GM23338 (cell line): ENCODE measurements at regions not wholly inside any gene's neighbourhood (a gene's known extent, or its start where the extent isn't known, plus 50 kb on each side); places are given as distances from the start of the nearest gene placed in this dataset.
"Not testable (repeated sequence)": the region's sequence is repeated elsewhere in the genome, so short reads cannot be mapped to it uniquely, and the experiment has no call there.

Experiments
- ATAC-seq: fragments of 200-7000 bp; cut with Tn5 transposase; 3 replicates; pipeline ENCODE4 v1.9.1; 2020
- DNase-seq: peaks from one replicate; pipeline ENCODE4 v3.0.0-alpha.2; 2015; ENCODE audit warnings: low spot score
- H2AFZ ChIP-seq: fragments of 200-600 bp; sonication (generic); 2 replicates; pipeline ENCODE4 v1.8.0; 2016; ENCODE audit warnings: antibody characterized with exemption, mild to moderate bottlenecking, moderate library complexity
- H3F3A ChIP-seq: fragments of 200-600 bp; sonication (generic); replicated peaks from 2 replicates; pipeline ENCODE4 v1.8.0; 2017; ENCODE audit warnings: antibody characterized with exemption, mixed run types, low read depth
- H3K27ac ChIP-seq: fragments of 200-600 bp; sonication (generic); 2 replicates; pipeline ENCODE4 v1.6.1; 2016; ENCODE audit warnings: low read depth
- H3K27me3 ChIP-seq: fragments of 200-600 bp; sonication (generic); 2 replicates; pipeline ENCODE4 v1.8.0; 2016; ENCODE audit warnings: mild to moderate bottlenecking, mixed run types, moderate library complexity; ENCODE audit not compliant: insufficient read depth
- H3K36me3 ChIP-seq: fragments of 200-600 bp; sonication (generic); 2 replicates; pipeline ENCODE4 v1.8.0; 2016; ENCODE audit warnings: mild to moderate bottlenecking; ENCODE audit not compliant: insufficient read depth
- H3K4me1 ChIP-seq: fragments of 200-600 bp; sonication (generic); 2 replicates; pipeline ENCODE4 v1.8.0; 2016; ENCODE audit warnings: mild to moderate bottlenecking, moderate library complexity; ENCODE audit not compliant: insufficient read depth
- H3K4me2 ChIP-seq: fragments of 200-600 bp; sonication (generic); 2 replicates; pipeline ENCODE4 v1.7.1; 2017; ENCODE audit warnings: mixed run types
- H3K4me3 ChIP-seq: fragments of 200-600 bp; sonication (generic); 2 replicates; pipeline ENCODE4 v1.6.1; 2016; ENCODE audit warnings: mixed run types
- H3K79me2 ChIP-seq: fragments of 200-600 bp; sonication (generic); replicated peaks from 2 replicates; pipeline ENCODE4 v1.8.0; 2017; ENCODE audit warnings: mild to moderate bottlenecking; ENCODE audit not compliant: insufficient read depth
- H3K9me2 ChIP-seq: fragments of 200-600 bp; sonication (generic); 2 replicates; pipeline ENCODE4 v1.8.0; 2017; ENCODE audit not compliant: insufficient read depth
- H4K20me1 ChIP-seq: fragments of 200-600 bp; sonication (generic); replicated peaks from 2 replicates; pipeline ENCODE4 v1.8.0; 2017; ENCODE audit warnings: mild to moderate bottlenecking; ENCODE audit not compliant: insufficient read depth
- H3K27ac Mint-ChIP-seq: 2 replicates; pipeline ENCODE4 v1.8.0; 2020; ENCODE audit warnings: inconsistent platforms, mild to moderate bottlenecking, moderate library complexity, mixed read lengths
- H3K27me3 Mint-ChIP-seq: 3 replicates; pipeline ENCODE4 v1.8.0; 2022; ENCODE audit warnings: low read depth, mild to moderate bottlenecking, moderate library complexity, mixed read lengths, inconsistent platforms; ENCODE audit not compliant: insufficient read depth, poor library complexity
- H3K36me3 Mint-ChIP-seq: 3 replicates; pipeline ENCODE4 v1.8.0; 2021; ENCODE audit warnings: low read depth, mild to moderate bottlenecking, inconsistent platforms, moderate library complexity, mixed read lengths
- H3K4me1 Mint-ChIP-seq: 3 replicates; pipeline ENCODE4 v1.8.0; 2020; ENCODE audit warnings: mild to moderate bottlenecking, inconsistent platforms, mixed read lengths
- H3K4me3 Mint-ChIP-seq: 3 replicates; pipeline ENCODE4 v1.8.0; 2021; ENCODE audit warnings: moderate library complexity, mild to moderate bottlenecking, inconsistent platforms, mixed read lengths
- H3K9me3 Mint-ChIP-seq: 3 replicates; pipeline ENCODE4 v1.8.0; 2020; ENCODE audit warnings: moderate library complexity, mild to moderate bottlenecking, inconsistent platforms, mixed read lengths
- CREB1 ChIP-seq: fragments of 250-450 bp; sonication (Bioruptor Pico); IDR thresholded peaks from 2 replicates; pipeline ENCODE4 v1.5.0; 2020; ENCODE audit warnings: low read depth, mild to moderate bottlenecking, moderate library complexity
- ETS1 ChIP-seq: IDR thresholded peaks from 2 replicates; pipeline ENCODE4 v1.6.1; 2016; ENCODE audit warnings: antibody characterized with exemption
- EZH2 ChIP-seq: fragments of 200-600 bp; sonication (generic); IDR thresholded peaks from one replicate; pipeline ENCODE4 v1.8.0; 2017; ENCODE audit warnings: antibody characterized with exemption, mild to moderate bottlenecking, low read depth; ENCODE audit not compliant: unreplicated experiment
- JUNB ChIP-seq: IDR thresholded peaks from one replicate; pipeline ENCODE4 v1.6.1; 2016; ENCODE audit warnings: antibody characterized with exemption; ENCODE audit not compliant: unreplicated experiment
- NANOG ChIP-seq: IDR thresholded peaks from 2 replicates; pipeline ENCODE4 v1.6.1; 2016; ENCODE audit warnings: antibody characterized with exemption, borderline replicate concordance
- POLR2AphosphoS5 ChIP-seq: IDR thresholded peaks from 2 replicates; pipeline ENCODE4 v1.6.1; 2016; ENCODE audit warnings: antibody characterized with exemption, low read depth
- ZNF331 ChIP-seq: fragments of 250-450 bp; sonication (Bioruptor Pico); IDR thresholded peaks from 2 replicates; pipeline ENCODE4 v1.5.0; 2020; ENCODE audit warnings: low read depth, mild to moderate bottlenecking, moderate library complexity
- TF ChIP-seq, protein P1 (sequence below), 2 experiments: fragments of 200-600 bp in 1 of 2; sonication (generic) in 1 of 2; conservative IDR thresholded peaks; 2 replicates each; pipeline versions ENCODE4 v1.5.1 to v1.6.1; 2016 to 2017; ENCODE audit warnings: antibody characterized with exemption in 2 of 2, low read depth in 2 of 2, mild to moderate bottlenecking in 2 of 2, moderate library complexity in 1 of 2

- H3K4me3 Mint-ChIP-seq, H3K4me3 ChIP-seq, H3K4me1 Mint-ChIP-seq, H3F3A ChIP-seq, H3K36me3 ChIP-seq, H4K20me1 ChIP-seq, H3K27ac Mint-ChIP-seq, H3K4me2 ChIP-seq, H3K9me2 ChIP-seq, DNase-seq, H3K27me3 Mint-ChIP-seq, ATAC-seq, H3K27ac ChIP-seq, H2AFZ ChIP-seq, H3K79me2 ChIP-seq, H3K4me1 ChIP-seq, H3K27me3 ChIP-seq: not testable (repeated sequence)
- Mint-ChIP-seq H3K9me3 (peaks cover 17% of the 10 kb centered on the region), H3K36me3 (peaks cover 17% of the 10 kb centered on the region; the same call in 2 of the 3 replicates)
Measured at GRCh38 chr9:28147923-28148597, 574.8 kb upstream of the C9orf72 start.

- ATAC-seq, H3K27me3 ChIP-seq, H3K9me2 ChIP-seq, H3K4me3 ChIP-seq, H4K20me1 ChIP-seq, H3K4me1 Mint-ChIP-seq, H3K27me3 Mint-ChIP-seq, H3K4me2 ChIP-seq, H3K4me3 Mint-ChIP-seq, H3K79me2 ChIP-seq, H3K4me1 ChIP-seq, H3K36me3 ChIP-seq, H3F3A ChIP-seq, H2AFZ ChIP-seq, H3K27ac ChIP-seq, DNase-seq, H3K27ac Mint-ChIP-seq: not testable (repeated sequence)
- peaks cover 17% of the 10 kb centered on the region; the same call in 2 of the 3 replicates for H3K36me3 Mint-ChIP-seq
- H3K9me3 Mint-ChIP-seq: peaks cover 17% of the 10 kb centered on the region
Measured at GRCh38 chr9:28149361-28150050, 576.2 kb upstream of the C9orf72 start.

- H3K4me3 Mint-ChIP-seq: no peak overlapping the region
- no peaks in the 10 kb centered on the region for H4K20me1 ChIP-seq
- no peaks in the 10 kb centered on the region for H3K4me1 Mint-ChIP-seq
- peaks cover 9% of the 10 kb centered on the region for H3K36me3 Mint-ChIP-seq
- H3K9me2 ChIP-seq: no peaks in the 10 kb centered on the region
- H3K27ac Mint-ChIP-seq: no peak overlapping the region
- H3K4me2 ChIP-seq: no peak overlapping the region
- DNase-seq (no peak), ATAC-seq (no peak)
- H3K36me3 ChIP-seq: no peaks in the 10 kb centered on the region
- H3K79me2 ChIP-seq: no peaks in the 10 kb centered on the region
- no peaks in the 10 kb centered on the region for H3K4me1 ChIP-seq
- no peaks in the 10 kb centered on the region for H3K27me3 Mint-ChIP-seq
- no peak overlapping the region for H3K27ac ChIP-seq
- no peaks in the 10 kb centered on the region for H3K27me3 ChIP-seq
- no peak overlapping the region for H2AFZ ChIP-seq
- H3F3A ChIP-seq: no peaks in the 10 kb centered on the region
- H3K9me3 Mint-ChIP-seq: peaks cover 20% of the 10 kb centered on the region
- H3K4me3 ChIP-seq: no peak overlapping the region
- TF ChIP-seq, protein P1, sequence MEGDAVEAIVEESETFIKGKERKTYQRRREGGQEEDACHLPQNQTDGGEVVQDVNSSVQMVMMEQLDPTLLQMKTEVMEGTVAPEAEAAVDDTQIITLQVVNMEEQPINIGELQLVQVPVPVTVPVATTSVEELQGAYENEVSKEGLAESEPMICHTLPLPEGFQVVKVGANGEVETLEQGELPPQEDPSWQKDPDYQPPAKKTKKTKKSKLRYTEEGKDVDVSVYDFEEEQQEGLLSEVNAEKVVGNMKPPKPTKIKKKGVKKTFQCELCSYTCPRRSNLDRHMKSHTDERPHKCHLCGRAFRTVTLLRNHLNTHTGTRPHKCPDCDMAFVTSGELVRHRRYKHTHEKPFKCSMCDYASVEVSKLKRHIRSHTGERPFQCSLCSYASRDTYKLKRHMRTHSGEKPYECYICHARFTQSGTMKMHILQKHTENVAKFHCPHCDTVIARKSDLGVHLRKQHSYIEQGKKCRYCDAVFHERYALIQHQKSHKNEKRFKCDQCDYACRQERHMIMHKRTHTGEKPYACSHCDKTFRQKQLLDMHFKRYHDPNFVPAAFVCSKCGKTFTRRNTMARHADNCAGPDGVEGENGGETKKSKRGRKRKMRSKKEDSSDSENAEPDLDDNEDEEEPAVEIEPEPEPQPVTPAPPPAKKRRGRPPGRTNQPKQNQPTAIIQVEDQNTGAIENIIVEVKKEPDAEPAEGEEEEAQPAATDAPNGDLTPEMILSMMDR (conservative IDR thresholded peaks at IDR 0.05; ENCODE audit: low read depth in 2 of 2): no peak
- TF ChIP-seq JUNB: no peak
- no peak for TF ChIP-seq NANOG
- no peak for TF ChIP-seq EZH2
- TF ChIP-seq POLR2AphosphoS5: no peak
- no peak for TF ChIP-seq CREB1 (CRISPR knock-in tag)
- TF ChIP-seq ETS1: no peak
- no peak for TF ChIP-seq ZNF331 (CRISPR knock-in tag)
Measured at GRCh38 chr9:28155067-28155466, 581.8 kb upstream of the C9orf72 start.
